ENCODE measurements at regions not wholly inside any gene's neighbourhood (a gene's known extent, or its start where the extent isn't known, plus 50 kb on each side); places are given as distances from the start of the nearest gene placed in this dataset.

DNA sequence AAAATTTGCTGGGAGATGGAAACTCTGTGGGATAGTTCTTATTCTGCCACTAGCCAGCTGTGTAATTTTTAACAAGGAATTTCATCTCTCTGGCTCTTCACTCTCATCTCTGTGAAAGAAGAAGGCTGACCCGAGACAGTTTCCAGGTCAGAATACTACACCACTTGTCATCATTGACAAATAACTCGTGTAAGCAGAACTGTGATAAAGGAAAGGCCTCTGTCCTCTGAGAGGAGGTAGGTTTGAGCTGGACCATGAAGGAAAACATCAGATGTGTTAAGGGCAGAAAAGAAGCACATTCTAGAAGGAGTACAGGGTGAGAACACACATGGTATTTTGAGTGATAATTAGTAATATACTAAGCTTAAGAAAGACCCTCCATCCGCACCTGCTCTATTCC is 211.4 kb upstream of the DDX18 start:
- Histone ChIP-seq H3K4me3 (ENCODE audit: low read depth, low read length) (no peak overlapping the region), H3K9me3 (ENCODE audit: control insufficient read depth, insufficient read depth, low read length) (peaks cover 9% of the 10 kb centered on the region), H3K27ac (ENCODE audit: low read depth, low read length) (no peak overlapping the region), H3K27me3 (ENCODE audit: control insufficient read depth, insufficient read depth, low read length) (no peaks in the 10 kb centered on the region)
- ChIA-PET CTCF (no interaction called here), POLR2A (no interaction called here)
- TF ChIP-seq, protein P1, sequence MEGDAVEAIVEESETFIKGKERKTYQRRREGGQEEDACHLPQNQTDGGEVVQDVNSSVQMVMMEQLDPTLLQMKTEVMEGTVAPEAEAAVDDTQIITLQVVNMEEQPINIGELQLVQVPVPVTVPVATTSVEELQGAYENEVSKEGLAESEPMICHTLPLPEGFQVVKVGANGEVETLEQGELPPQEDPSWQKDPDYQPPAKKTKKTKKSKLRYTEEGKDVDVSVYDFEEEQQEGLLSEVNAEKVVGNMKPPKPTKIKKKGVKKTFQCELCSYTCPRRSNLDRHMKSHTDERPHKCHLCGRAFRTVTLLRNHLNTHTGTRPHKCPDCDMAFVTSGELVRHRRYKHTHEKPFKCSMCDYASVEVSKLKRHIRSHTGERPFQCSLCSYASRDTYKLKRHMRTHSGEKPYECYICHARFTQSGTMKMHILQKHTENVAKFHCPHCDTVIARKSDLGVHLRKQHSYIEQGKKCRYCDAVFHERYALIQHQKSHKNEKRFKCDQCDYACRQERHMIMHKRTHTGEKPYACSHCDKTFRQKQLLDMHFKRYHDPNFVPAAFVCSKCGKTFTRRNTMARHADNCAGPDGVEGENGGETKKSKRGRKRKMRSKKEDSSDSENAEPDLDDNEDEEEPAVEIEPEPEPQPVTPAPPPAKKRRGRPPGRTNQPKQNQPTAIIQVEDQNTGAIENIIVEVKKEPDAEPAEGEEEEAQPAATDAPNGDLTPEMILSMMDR (IDR thresholded peaks at IDR 0.05; ENCODE audit: low read depth, low read length), result no peak
- no peak for DNase-seq (ENCODE audit: low read depth, low spot score)

DNA sequence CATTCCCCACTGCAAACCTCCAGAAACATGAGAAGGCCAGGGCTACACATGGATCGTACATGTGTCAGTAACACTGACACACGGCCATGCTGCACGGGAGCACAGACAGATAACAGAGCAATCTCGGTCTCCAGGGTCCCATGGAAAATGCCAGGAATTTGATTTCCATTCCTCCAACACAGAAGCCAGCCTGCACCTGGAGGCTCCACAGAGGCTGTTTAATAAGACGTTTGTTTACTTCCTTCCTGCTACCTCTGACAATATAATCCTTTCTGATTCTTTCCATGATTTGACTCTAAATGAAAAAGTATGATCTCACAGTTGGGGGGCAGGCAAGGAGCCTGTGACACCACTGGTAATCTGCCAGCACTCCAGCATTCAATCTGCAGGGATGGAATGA is 210.9 kb upstream of the DDX18 start:
- no peak overlapping the region for H3K4me3 ChIP-seq (ENCODE audit: low read depth, low read length)
- ChIA-PET CTCF (no interaction called here), POLR2A (no interaction called here)
- no peak for DNase-seq (ENCODE audit: low read depth, low spot score)
- H3K27ac ChIP-seq (ENCODE audit: low read depth, low read length), result no peak overlapping the region
- no peaks in the 10 kb centered on the region for H3K27me3 ChIP-seq (ENCODE audit: control insufficient read depth, insufficient read depth, low read length)
- TF ChIP-seq, protein P1 (IDR thresholded peaks at IDR 0.05; ENCODE audit: low read depth, low read length), result no peak
- H3K9me3 ChIP-seq (ENCODE audit: control insufficient read depth, insufficient read depth, low read length), result peaks cover 15% of the 10 kb centered on the region

DNA sequence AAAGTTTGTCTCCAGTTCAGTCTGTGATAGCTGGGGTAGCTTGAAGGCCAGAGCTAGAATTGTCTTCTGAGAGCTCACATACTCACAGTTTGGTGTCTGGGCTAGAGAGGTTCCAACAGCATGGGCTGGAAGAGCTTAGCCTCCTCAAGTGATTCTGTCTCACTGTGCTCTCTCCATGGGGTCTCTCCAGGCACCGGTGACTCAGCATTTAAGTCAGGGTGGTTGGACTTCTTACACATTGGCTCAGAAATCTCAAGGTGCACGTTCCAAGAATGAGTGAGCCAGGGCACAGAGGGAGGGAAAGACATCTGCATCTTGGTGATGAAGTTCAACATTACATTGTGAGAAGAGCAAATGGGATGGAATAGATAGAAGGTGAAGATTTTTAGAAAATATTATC is 207.3 kb upstream of the DDX18 start:
- no peak overlapping the region for H3K4me3 ChIP-seq (ENCODE audit: low read depth, low read length)
- DNase-seq (ENCODE audit: low read depth, low spot score), result no peak
- no peaks in the 10 kb centered on the region for H3K27me3 ChIP-seq (ENCODE audit: control insufficient read depth, insufficient read depth, low read length)
- peaks cover 23% of the 10 kb centered on the region for H3K9me3 ChIP-seq (ENCODE audit: control insufficient read depth, insufficient read depth, low read length)
- ChIA-PET POLR2A (no interaction called here), CTCF (no interaction called here)
- no peak overlapping the region for H3K27ac ChIP-seq (ENCODE audit: low read depth, low read length)
- TF ChIP-seq, protein P1 (IDR thresholded peaks at IDR 0.05; ENCODE audit: low read depth, low read length), result no peak

DNA sequence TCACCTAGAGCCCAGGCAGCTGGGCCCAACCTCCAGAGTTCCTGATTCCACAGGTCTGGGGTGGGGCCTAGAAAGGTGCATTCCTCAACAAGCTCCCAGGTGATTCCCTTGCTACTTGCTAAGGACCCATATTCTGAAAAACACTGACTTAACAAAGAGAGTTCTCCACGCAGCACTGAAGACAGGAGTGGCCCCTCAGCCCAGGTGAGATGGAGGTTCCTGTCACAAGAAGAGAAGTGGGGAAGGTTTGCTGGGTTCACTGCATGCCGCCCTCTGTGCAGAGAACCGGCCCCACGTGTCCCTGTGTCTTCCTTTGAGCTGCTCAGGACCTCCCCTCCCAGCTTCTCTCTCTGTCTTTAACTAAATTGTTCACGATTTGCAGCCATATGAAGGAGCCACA is 201.4 kb upstream of the DDX18 start:
- CTCF ChIA-PET, result no interaction called here

DNA sequence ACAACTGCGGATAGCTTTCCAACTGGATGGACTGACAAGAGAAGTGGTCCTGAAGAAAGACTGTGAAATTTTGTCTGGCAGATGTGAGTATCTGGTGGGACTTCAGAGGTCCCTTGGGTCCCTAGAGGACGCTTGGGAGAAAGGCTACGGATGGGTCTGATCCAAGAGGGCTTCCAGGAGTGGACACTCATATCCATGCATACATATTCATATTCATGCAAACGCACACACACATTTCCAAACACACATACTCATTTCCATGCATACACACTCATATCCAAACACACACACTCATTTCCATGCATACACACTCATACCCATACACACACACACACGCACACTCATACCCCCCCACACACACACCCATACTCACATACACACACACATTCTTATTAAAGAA is 200.2 kb upstream of the DDX18 start:
- TF ChIP-seq, protein P1 (IDR thresholded peaks at IDR 0.05; ENCODE audit: low read depth, low read length), result no peak
- H3K4me3 ChIP-seq (ENCODE audit: low read depth, low read length), result no peak overlapping the region
- H3K27ac ChIP-seq (ENCODE audit: low read depth, low read length), result no peak overlapping the region
- DNase-seq (ENCODE audit: low read depth, low spot score), result no peak
- H3K9me3 ChIP-seq (ENCODE audit: control insufficient read depth, insufficient read depth, low read length), result peaks cover 23% of the 10 kb centered on the region
- no peaks in the 10 kb centered on the region for H3K27me3 ChIP-seq (ENCODE audit: control insufficient read depth, insufficient read depth, low read length)
- POLR2A ChIA-PET, result no interaction called here
- CTCF ChIA-PET, result no interaction called here

More for the DNA sequence above, 201.4 kb upstream of the DDX18 start:
- Histone ChIP-seq H3K9me3 (ENCODE audit: control insufficient read depth, insufficient read depth, low read length) (peaks cover 30% of the 10 kb centered on the region), H3K27me3 (ENCODE audit: control insufficient read depth, insufficient read depth, low read length) (no peaks in the 10 kb centered on the region), H3K27ac (ENCODE audit: low read depth, low read length) (no peak overlapping the region), H3K4me3 (ENCODE audit: low read depth, low read length) (no peak overlapping the region)
- POLR2A ChIA-PET, result no interaction called here
- TF ChIP-seq, protein P1 (IDR thresholded peaks at IDR 0.05; ENCODE audit: low read depth, low read length), result no peak
- DNase-seq (ENCODE audit: low read depth, low spot score), result no peak

All from AG04450 (cell line).